NCI-H748 treated with DMSO at 0.1 percent for 48 hours (cell line): ENCODE measurements at regions not wholly inside any gene's neighbourhood (a gene's known extent, or its start where the extent isn't known, plus 50 kb on each side); places are given as distances from the start of the nearest gene placed in this dataset.
A peak's percentile ranks its signal among the peaks of the same experiment; 100 is the strongest.

Experiments
- DNase-seq: peaks from one replicate; lab custom pipeline; 2025; lab: John Stamatoyannopoulos, UW

DNA sequence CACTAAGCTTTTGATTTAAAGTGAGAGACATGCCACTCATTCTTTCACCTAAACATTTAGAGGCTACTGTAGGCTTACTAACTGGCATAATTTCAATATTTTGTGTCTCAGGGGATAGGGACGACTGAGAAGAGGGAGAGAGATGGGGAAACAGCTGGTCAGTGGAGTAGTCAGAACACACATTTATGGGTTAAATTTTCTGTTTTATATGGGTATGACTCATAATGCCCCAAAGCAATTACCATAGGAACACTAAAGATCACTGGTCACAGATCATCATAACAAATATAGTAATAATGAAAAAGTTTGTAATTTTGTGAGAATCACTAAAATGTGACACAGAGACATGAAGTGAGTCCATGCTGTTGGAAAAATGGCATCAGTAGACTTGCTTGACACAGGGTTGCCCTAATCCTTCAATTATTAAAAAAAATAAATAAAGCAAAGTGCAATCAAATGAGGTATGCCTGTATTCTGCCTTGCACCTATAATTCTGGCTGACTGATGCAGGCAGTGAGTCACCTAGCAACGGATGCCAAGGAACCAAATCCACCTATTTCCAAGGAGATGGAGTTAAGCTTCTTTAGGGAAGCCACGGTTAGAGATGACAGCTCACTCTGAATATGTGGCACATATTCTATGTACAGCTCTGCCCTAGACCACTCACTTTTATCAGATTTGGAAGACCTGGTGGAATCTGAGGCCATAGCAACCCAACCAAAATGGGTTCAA, 166.1 kb downstream of the MARCHF11 start:
- peak; percentile 68 for DNase-seq

DNA sequence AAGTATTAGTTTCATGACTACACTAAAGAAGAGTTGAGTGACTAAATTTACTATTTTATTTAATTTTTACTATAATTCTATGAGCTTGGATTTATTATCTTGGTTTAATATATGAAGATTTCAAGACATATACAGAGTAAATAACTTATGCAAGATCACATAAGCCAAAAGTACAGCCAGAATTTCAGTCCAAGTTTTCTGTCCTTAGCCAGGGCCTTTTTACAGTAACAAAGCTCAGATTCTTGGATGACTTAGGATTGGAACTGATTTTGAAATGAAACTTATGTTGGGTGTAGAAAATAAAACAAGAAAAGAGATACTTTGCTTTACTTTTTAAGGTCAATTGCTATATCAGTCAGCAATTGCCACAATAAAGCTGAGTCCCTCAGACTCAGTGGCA, 170.3 kb downstream of the MARCHF11 start:
- DNase-seq, result no peak

DNA sequence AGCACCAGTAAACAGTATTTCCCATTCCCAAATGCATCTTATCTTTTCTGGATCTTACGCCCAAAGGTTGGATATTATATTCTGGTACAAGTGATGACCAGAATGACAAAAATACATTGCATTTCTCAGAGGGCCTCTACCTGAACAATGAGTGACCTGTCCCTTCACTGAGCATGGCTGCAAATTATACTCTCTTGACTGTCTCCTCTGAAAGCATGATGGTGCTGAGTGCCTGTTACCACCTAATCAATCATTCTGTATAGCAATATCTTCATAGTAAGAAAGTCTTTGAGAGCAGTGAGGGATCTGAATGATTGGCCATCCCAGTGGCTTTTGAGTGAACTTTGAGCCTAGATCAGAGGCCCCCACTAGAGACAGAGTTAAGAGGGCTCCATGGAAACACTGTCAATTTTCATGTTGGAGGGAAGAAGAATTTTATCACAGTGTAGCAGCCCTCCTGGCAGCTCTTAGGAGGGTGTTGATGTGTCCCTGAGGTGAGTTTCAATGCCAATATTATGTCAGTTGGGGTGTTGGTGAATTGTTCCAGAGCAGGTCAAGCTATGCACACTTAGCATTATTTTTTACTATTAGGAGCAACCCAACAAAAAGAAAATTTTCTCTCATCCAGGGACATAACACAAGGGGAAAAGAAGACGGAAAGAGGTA, 171.7 kb downstream of the MARCHF11 start:
- DNase-seq, result no peak

DNA sequence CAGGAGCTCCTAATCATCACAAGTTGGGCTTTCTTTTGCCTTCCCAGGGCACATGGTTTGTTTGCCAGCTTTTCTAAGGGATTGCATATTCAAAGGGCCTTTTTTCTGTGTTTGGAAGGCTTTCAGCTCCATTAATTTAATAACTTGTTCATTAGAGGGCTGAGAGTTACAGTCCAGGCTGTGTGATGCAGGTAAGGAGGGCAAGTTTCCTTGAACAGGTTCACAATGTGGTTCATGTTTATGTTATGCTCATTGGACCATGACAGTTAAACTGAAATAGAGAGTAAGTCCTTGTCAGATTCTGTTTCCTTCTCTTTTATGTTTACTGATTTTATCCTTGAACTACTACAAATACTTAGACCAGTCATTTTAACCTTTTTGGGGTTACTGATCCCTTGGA, 174.4 kb downstream of the MARCHF11 start:
- no peak for DNase-seq

DNA sequence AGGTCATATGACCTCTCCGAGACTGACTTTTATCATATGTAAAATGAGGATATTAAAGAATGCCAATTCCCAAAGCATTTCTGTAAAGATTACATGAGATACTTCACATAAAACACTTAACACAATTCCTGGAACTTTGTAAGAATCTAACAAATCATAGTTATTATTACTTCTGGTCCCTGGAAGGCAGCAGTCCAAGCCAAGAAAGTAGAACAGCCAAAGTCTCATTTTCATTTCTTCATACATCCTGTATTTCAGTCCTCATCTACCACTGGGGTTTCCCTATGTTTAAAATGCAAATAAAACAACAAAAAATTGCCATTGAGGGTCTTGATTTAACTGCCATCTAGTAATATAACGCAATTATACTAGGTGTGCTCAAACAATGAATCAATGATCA, 179.5 kb downstream of the MARCHF11 start:
- DNase-seq, result no peak

- DNase-seq, result peak; percentile 67
Measured at GRCh38 chr5:15995341-15996052, 184.1 kb downstream of the MARCHF11 start.

- DNase-seq, result no peak
Measured at GRCh38 chr5:15993919-15994318, 185.7 kb downstream of the MARCHF11 start.

DNA sequence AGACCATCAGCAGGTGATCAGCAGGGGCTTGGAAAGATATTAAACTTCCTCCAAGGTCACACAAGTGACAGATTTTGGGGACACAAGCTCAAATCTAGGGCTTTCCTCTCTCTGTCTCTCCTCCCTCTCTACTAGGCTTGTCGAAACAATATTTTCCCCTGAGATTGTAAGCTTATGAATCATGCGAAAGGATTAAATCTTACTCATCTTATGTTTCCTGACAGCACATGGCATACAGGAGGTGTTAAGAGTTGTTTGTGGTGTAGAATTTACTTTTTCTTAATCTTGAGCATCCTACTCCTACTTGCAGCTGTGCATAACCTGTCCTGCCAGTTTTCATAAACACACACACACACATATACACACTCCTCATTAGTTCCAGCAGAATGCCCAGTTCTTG, 186.3 kb downstream of the MARCHF11 start:
- no peak for DNase-seq

DNA sequence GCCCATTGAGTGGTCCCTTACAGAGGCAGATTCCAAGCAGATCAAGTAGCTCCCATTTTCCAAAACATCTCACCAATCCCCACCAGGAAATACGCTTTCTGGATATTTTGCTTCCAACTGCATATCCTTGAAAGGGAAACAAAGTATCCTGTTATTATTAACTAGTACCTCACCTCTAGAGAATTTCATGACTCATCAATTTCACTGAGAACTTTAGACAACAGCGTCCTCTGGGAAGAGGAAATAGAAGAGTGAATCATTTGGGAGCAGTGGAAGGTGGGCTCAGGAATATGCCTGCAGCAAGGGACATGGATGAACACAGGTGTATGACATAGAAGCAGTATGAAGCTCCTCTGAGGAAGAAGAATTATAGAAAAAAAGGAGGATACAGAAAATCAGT, 186.7 kb downstream of the MARCHF11 start:
- no peak for DNase-seq

DNA sequence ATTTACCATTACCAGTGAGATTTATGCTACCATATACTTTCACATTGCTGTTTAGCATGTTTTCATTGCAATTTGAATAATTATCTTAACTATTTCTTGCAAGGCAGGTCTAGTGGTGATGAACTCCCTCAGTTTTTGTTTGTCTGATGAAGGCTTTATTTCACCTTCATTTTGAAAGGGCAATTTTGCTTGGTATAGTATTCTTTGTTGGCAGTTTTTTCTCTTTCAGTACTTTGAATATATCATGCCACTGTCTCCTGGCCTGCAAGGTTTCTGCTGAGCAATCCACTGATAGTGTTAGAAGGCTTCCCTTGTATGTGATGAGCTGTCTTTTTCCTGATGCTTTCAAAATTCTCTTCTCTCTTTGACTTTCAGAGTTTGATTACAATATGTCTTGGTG, 188.0 kb downstream of the MARCHF11 start:
- DNase-seq, result no peak
